T-helper 9 cell (primary cell): ENCODE measurements at regions not wholly inside any gene's neighbourhood (a gene's known extent, or its start where the extent isn't known, plus 50 kb on each side); places are given as distances from the start of the nearest gene placed in this dataset.
"Not testable (repeated sequence)": the region's sequence is repeated elsewhere in the genome, so short reads cannot be mapped to it uniquely, and the experiment has no call there.

Experiments used
- DNase-seq: peaks from one replicate; pipeline ENCODE4 v3.0.0-alpha.2; 2020

- not testable (repeated sequence) for DNase-seq
Measured at GRCh38 chr1:120941066-120941465, 51.5 kb downstream of the PPIAL4A start.

GRCh38 chr1:120941836-120942217 lies 52.3 kb downstream of the PPIAL4A start:
- DNase-seq = not testable (repeated sequence)

GRCh38 chr1:120942218-120942944 lies 52.8 kb downstream of the PPIAL4A start:
- DNase-seq = peak; percentile 69

GRCh38 chr1:120942945-120943319 lies 53.4 kb downstream of the PPIAL4A start:
- not testable (repeated sequence) for DNase-seq

- DNase-seq = not testable (repeated sequence)
Measured at GRCh38 chr1:120944691-120945090, 55.1 kb downstream of the PPIAL4A start.

- not testable (repeated sequence) for DNase-seq
Measured at GRCh38 chr1:120945122-120945521, 55.6 kb downstream of the PPIAL4A start.

GRCh38 chr1:120947114-120947513 lies 57.5 kb downstream of the PPIAL4A start:
- DNase-seq = not testable (repeated sequence)

GRCh38 chr1:120949724-120950123 lies 60.2 kb downstream of the PPIAL4A start:
- DNase-seq = not testable (repeated sequence)

GRCh38 chr1:120950633-120951032 lies 61.1 kb downstream of the PPIAL4A start:
- not testable (repeated sequence) for DNase-seq

GRCh38 chr1:120951100-120951499 lies 61.5 kb downstream of the PPIAL4A start:
- DNase-seq = not testable (repeated sequence)

GRCh38 chr1:120952207-120952870 lies 62.8 kb downstream of the PPIAL4A start:
- not testable (repeated sequence) for DNase-seq

- DNase-seq = not testable (repeated sequence)
Measured at GRCh38 chr1:120952871-120953265, 63.3 kb downstream of the PPIAL4A start.

- DNase-seq = no peak
Measured at GRCh38 chr1:120954736-120955135, 65.2 kb downstream of the PPIAL4A start.

- not testable (repeated sequence) for DNase-seq
Measured at GRCh38 chr1:120955961-120956360, 66.4 kb downstream of the PPIAL4A start.

GRCh38 chr1:120966018-120966417 lies 76.4 kb downstream of the PPIAL4A start:
- DNase-seq = not testable (repeated sequence)

GRCh38 chr1:120972863-120973262 lies 83.3 kb downstream of the PPIAL4A start:
- DNase-seq = not testable (repeated sequence)

GRCh38 chr1:120973836-120974235 lies 84.3 kb downstream of the PPIAL4A start:
- DNase-seq = not testable (repeated sequence)

- DNase-seq = not testable (repeated sequence)
Measured at GRCh38 chr1:120977279-120977678, 87.7 kb downstream of the PPIAL4A start.

GRCh38 chr1:120981489-120982094 lies 92.0 kb downstream of the PPIAL4A start:
- not testable (repeated sequence) for DNase-seq

GRCh38 chr1:120994614-120995013 lies 105.0 kb downstream of the PPIAL4A start:
- DNase-seq = not testable (repeated sequence)

GRCh38 chr1:120995025-120995424 lies 105.5 kb downstream of the PPIAL4A start:
- DNase-seq = not testable (repeated sequence)

- not testable (repeated sequence) for DNase-seq
Measured at GRCh38 chr1:121001090-121001726, 111.6 kb downstream of the PPIAL4A start.

GRCh38 chr1:121003230-121003629 lies 113.7 kb downstream of the PPIAL4A start:
- not testable (repeated sequence) for DNase-seq
